ENCODE measurements at regions not wholly inside any gene's neighbourhood (a gene's known extent, or its start where the extent isn't known, plus 50 kb on each side); places are given as distances from the start of the nearest gene placed in this dataset.
"Not testable (repeated sequence)": the region's sequence is repeated elsewhere in the genome, so short reads cannot be mapped to it uniquely, and the experiment has no call there.

- DNase-seq (ENCODE audit: low spot score): no peak
Observed at GRCh38 chr12:77220586-77220985, 155.2 kb upstream of the E2F7 start.

GRCh38 chr12:77218278-77218677, 152.9 kb upstream of the E2F7 start:
- DNase-seq (ENCODE audit: low spot score): no peak

GRCh38 chr12:77216136-77216535, 150.8 kb upstream of the E2F7 start:
- not testable (repeated sequence) for DNase-seq (ENCODE audit: low spot score)

- no peak for DNase-seq (ENCODE audit: low spot score)
Observed at GRCh38 chr12:77214136-77214535, 148.8 kb upstream of the E2F7 start.

- DNase-seq (ENCODE audit: low spot score): peak; percentile 59
Observed at GRCh38 chr12:77213319-77213718, 147.9 kb upstream of the E2F7 start.

GRCh38 chr12:77210724-77211123, 145.4 kb upstream of the E2F7 start:
- DNase-seq (ENCODE audit: low spot score): no peak

- DNase-seq (ENCODE audit: low spot score): no peak
Observed at GRCh38 chr12:77204083-77204482, 138.7 kb upstream of the E2F7 start.

GRCh38 chr12:77202457-77203060, 137.2 kb upstream of the E2F7 start:
- DNase-seq (ENCODE audit: low spot score): no peak

- DNase-seq (ENCODE audit: low spot score): no peak
Observed at GRCh38 chr12:77189901-77190416, 124.6 kb upstream of the E2F7 start.

- no peak for DNase-seq (ENCODE audit: low spot score)
Observed at GRCh38 chr12:77189458-77189857, 124.1 kb upstream of the E2F7 start.

- DNase-seq (ENCODE audit: low spot score): no peak
Observed at GRCh38 chr12:77179515-77179914, 114.1 kb upstream of the E2F7 start.

GRCh38 chr12:77167801-77168200, 102.4 kb upstream of the E2F7 start:
- DNase-seq (ENCODE audit: low spot score): no peak

- no peak for DNase-seq (ENCODE audit: low spot score)
Observed at GRCh38 chr12:77166696-77167095, 101.3 kb upstream of the E2F7 start.

GRCh38 chr12:77163074-77164038, 98.0 kb upstream of the E2F7 start:
- no peak for DNase-seq (ENCODE audit: low spot score)

- DNase-seq (ENCODE audit: low spot score): no peak
Observed at GRCh38 chr12:77161944-77162343, 96.6 kb upstream of the E2F7 start.

- DNase-seq (ENCODE audit: low spot score): no peak
Observed at GRCh38 chr12:77160931-77161330, 95.6 kb upstream of the E2F7 start.

GRCh38 chr12:77153706-77154105, 88.3 kb upstream of the E2F7 start:
- DNase-seq (ENCODE audit: low spot score): no peak

GRCh38 chr12:77152623-77153193, 87.3 kb upstream of the E2F7 start:
- DNase-seq (ENCODE audit: low spot score): no peak

- no peak for DNase-seq (ENCODE audit: low spot score)
Observed at GRCh38 chr12:77151030-77151429, 85.7 kb upstream of the E2F7 start.

- DNase-seq (ENCODE audit: low spot score): peak; percentile 62
Observed at GRCh38 chr12:77133566-77133965, 68.2 kb upstream of the E2F7 start.

- no peak for DNase-seq (ENCODE audit: low spot score)
Observed at GRCh38 chr12:77131977-77132490, 66.7 kb upstream of the E2F7 start.

GRCh38 chr12:77130193-77130592, 64.8 kb upstream of the E2F7 start:
- DNase-seq (ENCODE audit: low spot score): no peak

All from mucosa of gallbladder (tissue), 1 donor.